SK-N-SH treated with all-trans-retinoic acid at 6 μM for 48 hours (cell line): ENCODE measurements at regions not wholly inside any gene's neighbourhood (a gene's known extent, or its start where the extent isn't known, plus 50 kb on each side); places are given as distances from the start of the nearest gene placed in this dataset.

ENCODE experiments used
- ZFP3 ChIP-seq: fragments of 250-450 bp; sonication (Bioruptor Pico); IDR thresholded peaks from 2 replicates; pipeline ENCODE4 v1.5.0; 2020; ENCODE audit warnings: mild to moderate bottlenecking, moderate library complexity
- TF ChIP-seq, protein P1 (sequence below): fragments of 250-450 bp; sonication (Bioruptor Pico); IDR thresholded peaks from 2 replicates; pipeline ENCODE4 v1.8.0; 2020; ENCODE audit warnings: mild to moderate bottlenecking, moderate library complexity, borderline replicate concordance

GRCh38 chr5:15304066-15304731, 195.8 kb upstream of the FBXL7 start:
- TF ChIP-seq, protein P1, sequence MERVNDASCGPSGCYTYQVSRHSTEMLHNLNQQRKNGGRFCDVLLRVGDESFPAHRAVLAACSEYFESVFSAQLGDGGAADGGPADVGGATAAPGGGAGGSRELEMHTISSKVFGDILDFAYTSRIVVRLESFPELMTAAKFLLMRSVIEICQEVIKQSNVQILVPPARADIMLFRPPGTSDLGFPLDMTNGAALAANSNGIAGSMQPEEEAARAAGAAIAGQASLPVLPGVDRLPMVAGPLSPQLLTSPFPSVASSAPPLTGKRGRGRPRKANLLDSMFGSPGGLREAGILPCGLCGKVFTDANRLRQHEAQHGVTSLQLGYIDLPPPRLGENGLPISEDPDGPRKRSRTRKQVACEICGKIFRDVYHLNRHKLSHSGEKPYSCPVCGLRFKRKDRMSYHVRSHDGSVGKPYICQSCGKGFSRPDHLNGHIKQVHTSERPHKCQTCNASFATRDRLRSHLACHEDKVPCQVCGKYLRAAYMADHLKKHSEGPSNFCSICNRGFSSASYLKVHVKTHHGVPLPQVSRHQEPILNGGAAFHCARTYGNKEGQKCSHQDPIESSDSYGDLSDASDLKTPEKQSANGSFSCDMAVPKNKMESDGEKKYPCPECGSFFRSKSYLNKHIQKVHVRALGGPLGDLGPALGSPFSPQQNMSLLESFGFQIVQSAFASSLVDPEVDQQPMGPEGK (CRISPR knock-in tag): no peak
- TF ChIP-seq ZFP3: no peak
